Inferior parietal cortex (tissue), 1 donor: ENCODE measurements at regions not wholly inside any gene's neighbourhood (a gene's known extent, or its start where the extent isn't known, plus 50 kb on each side); places are given as distances from the start of the nearest gene placed in this dataset.
"Not testable (repeated sequence)": the region's sequence is repeated elsewhere in the genome, so short reads cannot be mapped to it uniquely, and the experiment has no call there.

Experiments used
- DNase-seq: peaks from one replicate; pipeline ENCODE4 v3.0.0-alpha.2; 2016; ENCODE audit errors: extremely low spot score

GRCh38 chr7:106448992-106449859 is 164.4 kb upstream of the NAMPT start:
- DNase-seq: peak; percentile 17

- no peak for DNase-seq
These were observed 163.7 kb upstream of the NAMPT start for GRCh38 chr7:106448346-106448991.

- no peak for DNase-seq
These were observed 162.6 kb upstream of the NAMPT start for GRCh38 chr7:106447318-106447847.

DNA sequence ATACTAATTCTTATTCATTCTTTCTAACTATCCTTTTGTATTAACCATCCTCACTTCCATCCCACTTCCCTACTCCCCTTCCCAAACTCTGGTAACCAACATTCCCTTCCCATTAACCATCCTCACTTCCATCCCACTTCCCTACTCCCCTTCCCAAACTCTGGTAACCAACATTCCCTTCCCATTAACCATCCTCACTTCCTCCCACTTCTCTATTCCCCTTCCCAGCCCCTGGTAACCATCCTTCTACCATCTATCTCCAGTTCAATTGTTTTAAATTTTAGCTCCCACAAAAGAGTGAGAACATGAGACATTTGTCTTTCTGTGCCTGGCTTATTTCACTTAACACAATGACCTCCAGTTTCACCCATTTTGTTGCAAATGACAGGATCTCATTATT is 160.6 kb upstream of the NAMPT start:
- not testable (repeated sequence) for DNase-seq

DNA sequence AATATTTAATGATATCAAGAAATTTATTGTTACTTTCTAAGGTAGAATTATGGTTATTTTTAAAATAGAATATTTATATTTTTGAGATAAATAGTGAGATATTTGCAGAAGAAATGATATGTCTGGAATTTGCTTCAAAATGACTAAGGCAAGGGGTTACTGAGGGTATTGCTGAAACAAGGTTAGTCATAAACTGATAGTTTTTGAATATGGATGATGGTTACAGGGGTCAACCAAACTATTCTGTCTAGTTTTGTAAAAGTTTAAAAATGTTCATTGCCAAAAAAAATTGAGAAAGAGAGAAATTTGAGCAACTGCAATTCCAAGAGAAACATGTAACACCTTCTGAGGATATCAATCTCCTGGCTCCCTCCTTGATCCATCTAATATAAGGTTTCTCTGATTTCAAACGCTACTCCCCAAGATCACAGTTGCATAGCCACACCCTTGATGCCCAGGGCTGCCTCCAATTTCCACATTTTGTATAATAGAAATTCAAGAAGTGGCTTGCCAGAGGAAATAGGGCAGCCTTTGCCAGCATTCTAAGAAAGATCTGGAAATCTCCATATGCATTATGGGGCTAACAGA is 159.4 kb upstream of the NAMPT start:
- DNase-seq: no peak

- no peak for DNase-seq
These were observed 158.4 kb upstream of the NAMPT start for GRCh38 chr7:106443156-106443555.

DNA sequence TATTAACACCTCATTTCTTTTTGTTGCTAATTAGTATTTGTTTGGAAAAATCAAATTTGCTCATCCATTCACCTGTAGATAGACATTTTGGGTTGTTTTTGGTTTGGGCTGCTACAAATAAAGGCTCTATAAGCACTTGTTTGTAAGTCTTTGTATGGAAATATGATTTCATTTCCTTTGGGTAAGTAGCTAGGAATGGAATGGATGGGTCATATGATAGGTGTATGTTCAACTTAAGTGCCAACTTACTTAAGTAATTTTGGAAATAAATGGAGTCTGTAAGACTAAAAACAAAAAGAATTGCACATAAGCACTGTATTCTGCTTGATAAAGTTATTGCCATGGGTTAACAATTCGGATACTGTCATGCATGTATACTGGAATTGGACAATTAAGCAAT is 157.7 kb upstream of the NAMPT start:
- no peak for DNase-seq

- DNase-seq: not testable (repeated sequence)
These were observed 156.6 kb upstream of the NAMPT start for GRCh38 chr7:106441343-106441742.

DNA sequence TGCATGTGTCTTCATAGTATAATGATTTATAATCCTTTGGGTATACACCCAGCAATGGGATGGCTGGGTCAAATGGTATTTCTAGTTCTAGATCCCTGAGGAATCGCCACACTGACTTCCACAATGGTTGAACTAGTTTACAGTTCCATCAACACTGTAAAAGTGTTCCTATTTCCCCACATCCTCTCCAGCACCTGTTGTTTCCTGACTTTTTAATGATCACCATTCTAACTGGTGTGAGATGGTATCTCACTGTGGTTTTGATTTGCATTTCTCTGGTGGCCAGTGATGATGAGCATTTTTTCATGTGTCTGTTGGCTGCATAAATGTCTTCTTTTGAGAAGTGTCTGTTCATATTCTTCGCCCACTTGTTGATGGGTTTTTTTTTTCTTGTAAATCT is 152.2 kb upstream of the NAMPT start:
- DNase-seq: not testable (repeated sequence)

DNA sequence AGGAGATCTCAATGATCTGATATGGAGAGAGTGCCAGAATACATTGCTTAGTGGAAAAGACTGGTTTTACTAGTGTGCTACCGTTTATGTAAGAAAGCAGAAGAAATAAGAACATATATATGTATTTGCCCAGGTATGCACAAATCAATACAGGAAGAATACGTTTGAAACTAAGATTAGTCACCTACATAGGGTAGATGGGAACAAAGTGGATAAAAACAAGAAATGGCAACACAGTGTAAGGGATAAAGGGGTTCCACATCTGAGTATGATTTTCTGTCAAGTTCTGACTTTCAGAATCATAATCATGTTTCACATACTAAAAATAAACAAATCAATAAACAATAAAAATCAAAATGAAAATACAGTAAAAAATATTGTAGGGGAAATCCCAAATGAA is 148.6 kb upstream of the NAMPT start:
- DNase-seq: no peak

GRCh38 chr7:106430535-106431455 is 146.0 kb upstream of the NAMPT start:
- no peak for DNase-seq

GRCh38 chr7:106430103-106430502 is 145.3 kb upstream of the NAMPT start:
- DNase-seq: no peak

DNA sequence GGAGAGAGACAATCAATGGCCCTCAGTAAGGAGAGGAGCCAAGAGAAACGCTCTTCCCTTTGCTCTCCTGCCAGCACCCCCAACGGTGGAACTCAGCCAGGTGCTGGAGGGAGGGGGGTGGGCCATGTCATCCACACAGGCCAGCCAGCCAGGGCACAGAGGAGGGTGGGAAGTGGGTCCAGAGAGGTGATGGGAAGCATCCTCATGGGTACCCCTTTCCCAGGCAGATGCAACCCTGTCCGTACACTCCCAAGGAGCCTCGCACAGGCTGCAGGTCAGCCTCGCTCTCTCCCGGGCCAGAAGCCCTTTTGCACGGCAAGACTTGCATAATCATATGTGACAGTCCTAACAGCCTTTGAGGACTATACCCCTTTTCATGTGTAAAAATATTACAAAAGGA is 142.0 kb upstream of the NAMPT start:
- no peak for DNase-seq

GRCh38 chr7:106425017-106425719 is 140.4 kb upstream of the NAMPT start:
- DNase-seq: peak; percentile 9

- DNase-seq: no peak
These were observed 139.8 kb upstream of the NAMPT start for GRCh38 chr7:106424476-106425016.

DNA sequence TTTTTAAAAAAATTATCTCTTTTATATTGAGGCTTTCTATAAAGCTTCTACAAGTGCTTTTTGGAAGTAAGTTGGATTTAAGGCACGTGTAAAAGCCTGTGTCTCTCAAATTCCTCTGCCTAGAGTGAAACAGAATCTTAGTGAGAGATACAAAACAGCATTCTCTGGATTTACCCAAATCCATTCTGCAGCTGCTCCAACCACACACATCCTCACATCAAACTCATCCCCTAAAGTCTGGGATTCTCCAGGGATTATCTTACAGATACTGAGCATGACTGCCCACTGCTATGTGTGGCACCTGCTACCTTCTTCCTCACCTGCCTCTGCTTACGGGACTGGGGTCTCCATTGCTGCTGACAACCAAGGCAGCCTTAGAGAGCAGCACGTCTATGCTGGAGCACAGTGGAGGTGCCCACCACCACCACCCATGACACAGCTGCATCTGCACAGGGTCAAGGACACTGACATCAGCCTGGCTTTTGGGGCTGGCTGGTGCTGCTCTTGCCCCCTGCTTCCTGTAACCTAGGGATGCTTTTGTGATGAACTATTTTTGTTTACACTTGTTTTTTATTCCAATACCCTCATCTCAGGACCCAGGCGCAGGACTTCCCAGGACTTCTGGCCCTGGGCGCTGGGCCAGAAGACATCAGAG is 139.2 kb upstream of the NAMPT start:
- no peak for DNase-seq

GRCh38 chr7:106423111-106423510 is 138.3 kb upstream of the NAMPT start:
- DNase-seq: no peak

GRCh38 chr7:106421181-106421762 is 136.5 kb upstream of the NAMPT start:
- peak; percentile 49 for DNase-seq

- DNase-seq: no peak
These were observed 136.0 kb upstream of the NAMPT start for GRCh38 chr7:106420736-106421135.

GRCh38 chr7:106420210-106420609 is 135.4 kb upstream of the NAMPT start:
- DNase-seq: no peak
